GM12874 (cell line): ENCODE measurements at regions not wholly inside any gene's neighbourhood (a gene's known extent, or its start where the extent isn't known, plus 50 kb on each side); places are given as distances from the start of the nearest gene placed in this dataset.

Experiments
- TF ChIP-seq, protein P1 (sequence below): IDR thresholded peaks from 2 replicates; pipeline ENCODE4 v1.5.1; 2011; ENCODE audit warnings: low read depth, mild to moderate bottlenecking, control low read depth, low read length, moderate library complexity; ENCODE audit not compliant: insufficient read depth

DNA sequence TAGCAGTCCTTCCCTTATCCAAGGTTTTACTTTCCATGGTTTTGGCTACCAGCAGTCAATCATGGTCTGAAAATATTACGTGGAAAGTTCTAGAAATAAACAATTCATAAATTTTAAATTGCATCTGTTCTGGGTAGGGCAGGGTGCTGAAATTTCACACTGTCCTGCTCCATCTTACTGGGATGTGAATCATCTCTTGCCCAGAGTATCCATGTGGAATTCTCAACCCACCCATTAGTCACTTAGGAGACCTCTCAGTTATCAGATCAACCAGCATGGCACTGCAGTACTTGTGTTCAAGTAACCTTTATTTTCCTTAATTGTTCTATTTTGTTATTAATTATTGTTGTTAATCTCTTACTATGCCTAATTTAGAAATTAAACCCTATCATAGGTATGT, 202.8 kb upstream of the CPHXL start:
- TF ChIP-seq, protein P1, sequence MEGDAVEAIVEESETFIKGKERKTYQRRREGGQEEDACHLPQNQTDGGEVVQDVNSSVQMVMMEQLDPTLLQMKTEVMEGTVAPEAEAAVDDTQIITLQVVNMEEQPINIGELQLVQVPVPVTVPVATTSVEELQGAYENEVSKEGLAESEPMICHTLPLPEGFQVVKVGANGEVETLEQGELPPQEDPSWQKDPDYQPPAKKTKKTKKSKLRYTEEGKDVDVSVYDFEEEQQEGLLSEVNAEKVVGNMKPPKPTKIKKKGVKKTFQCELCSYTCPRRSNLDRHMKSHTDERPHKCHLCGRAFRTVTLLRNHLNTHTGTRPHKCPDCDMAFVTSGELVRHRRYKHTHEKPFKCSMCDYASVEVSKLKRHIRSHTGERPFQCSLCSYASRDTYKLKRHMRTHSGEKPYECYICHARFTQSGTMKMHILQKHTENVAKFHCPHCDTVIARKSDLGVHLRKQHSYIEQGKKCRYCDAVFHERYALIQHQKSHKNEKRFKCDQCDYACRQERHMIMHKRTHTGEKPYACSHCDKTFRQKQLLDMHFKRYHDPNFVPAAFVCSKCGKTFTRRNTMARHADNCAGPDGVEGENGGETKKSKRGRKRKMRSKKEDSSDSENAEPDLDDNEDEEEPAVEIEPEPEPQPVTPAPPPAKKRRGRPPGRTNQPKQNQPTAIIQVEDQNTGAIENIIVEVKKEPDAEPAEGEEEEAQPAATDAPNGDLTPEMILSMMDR = no peak

DNA sequence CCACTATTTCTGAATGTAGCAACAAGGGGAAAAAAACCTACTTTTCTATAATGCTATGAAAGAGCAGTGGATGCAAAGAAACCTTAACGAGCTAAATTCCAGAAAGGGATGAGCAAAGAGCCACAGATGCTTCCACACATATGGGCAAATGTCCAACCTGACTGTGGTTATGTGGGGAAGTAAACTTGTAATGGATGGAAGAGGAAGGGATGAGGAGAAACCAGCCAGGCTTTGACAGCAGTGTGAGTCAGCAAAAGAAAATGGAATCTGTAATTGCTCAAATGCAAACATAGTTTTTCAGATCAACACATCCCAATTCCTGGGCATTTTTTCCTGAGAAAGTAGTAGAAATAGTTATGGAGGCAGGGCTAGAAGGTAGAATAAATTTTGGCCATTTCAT, 204.8 kb upstream of the CPHXL start:
- TF ChIP-seq, protein P1 = no peak

DNA sequence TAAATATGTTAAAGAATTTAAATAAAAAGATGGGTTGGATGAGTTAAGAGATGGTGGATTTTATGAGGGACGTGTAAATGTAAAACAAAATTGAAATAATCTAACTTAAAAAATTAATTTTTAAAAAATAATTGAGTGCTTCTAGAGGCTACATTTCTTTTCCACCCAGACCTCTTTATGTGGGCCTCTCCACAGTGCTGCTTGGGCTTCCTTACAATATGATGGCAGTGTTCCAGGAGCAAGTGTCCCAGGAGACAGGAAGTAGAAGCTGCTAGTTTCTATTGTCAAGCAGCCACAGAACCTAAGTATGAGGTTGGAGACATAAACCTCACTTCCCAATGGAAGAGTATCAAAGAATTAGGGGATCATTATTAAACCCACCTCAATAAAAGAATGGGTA, 205.7 kb upstream of the CPHXL start:
- TF ChIP-seq, protein P1 = no peak

DNA sequence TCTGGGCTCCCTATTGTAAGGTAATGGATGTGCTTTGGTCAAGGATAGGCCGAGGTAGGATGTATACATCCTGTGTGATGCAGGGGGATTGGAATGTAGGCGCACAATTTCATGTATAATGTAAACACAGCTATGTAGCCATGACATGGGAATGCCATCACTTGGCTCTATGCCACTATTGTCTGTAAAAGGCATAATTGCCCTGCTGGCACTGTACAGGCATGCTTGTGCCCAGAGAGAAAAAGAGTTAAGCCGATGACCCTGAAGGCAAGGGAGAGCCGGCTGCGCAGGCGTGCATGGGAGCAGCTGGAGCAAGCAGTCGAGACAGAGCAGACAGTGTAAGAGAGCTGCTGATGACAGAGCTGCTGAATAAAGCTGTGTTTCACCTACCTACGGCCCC, 212.5 kb upstream of the CPHXL start:
- TF ChIP-seq, protein P1 = no peak

DNA sequence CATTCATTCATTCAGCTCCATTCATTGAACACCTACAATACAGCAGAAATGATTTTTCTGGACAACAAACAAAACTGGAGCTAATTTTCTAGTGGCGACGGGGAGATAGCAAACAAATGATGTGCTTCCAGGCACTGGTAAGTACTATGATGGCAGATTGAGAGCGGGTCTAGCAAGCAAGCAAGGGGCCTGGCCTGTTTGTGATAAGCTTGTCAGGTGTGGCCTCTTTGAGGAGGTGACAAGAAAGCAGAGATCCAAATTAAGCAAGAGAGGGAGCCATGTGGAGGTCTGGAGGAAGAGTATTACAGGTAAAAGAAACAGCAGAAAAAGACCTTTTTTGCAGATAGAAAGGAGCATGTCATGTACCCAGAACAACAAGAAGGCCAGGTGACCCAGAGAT, 216.1 kb upstream of the CPHXL start:
- TF ChIP-seq, protein P1 = no peak

DNA sequence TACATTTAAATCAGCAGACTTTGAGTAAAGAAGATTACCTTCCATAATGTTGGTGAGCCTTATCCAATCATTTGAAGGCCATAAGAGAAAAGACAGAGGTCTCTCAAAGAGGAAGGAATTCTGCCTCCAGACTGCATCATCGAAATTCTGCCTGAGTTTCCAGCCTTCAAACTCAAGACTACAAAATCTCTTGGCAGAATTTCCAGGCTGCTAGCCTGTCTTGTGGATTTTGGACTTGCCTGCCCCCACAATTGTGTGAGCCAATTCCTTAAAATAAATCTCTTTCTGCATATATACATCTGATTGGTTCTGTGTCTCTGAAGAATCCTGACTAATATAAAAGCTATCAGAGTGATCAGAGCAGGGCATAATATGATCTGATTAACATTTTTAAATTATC, 216.6 kb upstream of the CPHXL start:
- TF ChIP-seq, protein P1 = no peak

DNA sequence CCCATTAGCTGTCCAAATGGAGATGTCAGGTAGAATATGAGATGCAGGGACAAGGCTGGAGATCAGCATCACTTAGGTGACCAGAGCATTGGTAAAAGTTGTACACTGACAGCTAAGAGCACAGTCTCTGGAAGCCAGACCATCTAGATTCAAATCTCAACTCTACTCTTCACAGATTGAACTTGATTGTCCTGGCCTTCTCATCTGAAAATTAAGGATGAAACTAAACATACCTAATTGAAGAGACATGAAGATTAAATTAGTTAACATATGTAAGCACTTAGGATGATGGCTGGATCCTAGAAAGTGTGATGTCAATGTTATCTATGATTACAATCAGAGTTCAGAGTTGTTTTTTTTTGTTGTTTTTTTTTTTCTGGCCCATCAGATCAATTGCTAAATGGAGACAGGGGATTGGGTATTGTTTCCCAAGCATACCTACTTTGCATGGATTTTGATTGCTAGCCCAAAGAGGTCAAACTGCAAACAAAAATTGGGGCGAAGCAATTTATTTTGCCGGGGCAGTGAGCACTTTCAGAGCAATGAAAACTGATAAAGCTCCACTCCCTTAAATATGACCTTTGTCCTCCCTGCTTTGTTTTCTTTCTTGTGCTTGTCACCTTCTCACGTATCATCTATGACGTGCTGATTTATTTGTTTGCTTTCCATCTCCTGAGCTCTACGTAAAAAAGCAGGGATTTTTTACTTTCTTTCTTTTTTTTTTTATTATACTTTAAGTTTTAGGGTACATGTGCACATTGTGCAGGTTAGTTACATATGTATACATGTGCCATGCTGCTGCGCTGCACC, 217.6 kb upstream of the CPHXL start:
- TF ChIP-seq, protein P1 = no peak
